ENCODE measurements at regions not wholly inside any gene's neighbourhood (a gene's known extent, or its start where the extent isn't known, plus 50 kb on each side); places are given as distances from the start of the nearest gene placed in this dataset.

GRCh38 chr15:98586066-98586465 lies 62.3 kb upstream of the IGF1R start:
- CTCF ChIA-PET, result interaction anchor here (1.1 to 2.5 kb wide), 3 partner anchors 37 to 67 kb away, joined by 3 to 7 read pairs (median 5); no protein-coding TSS in a partner anchor

GRCh38 chr15:98592136-98592535 lies 56.2 kb upstream of the IGF1R start:
- ChIA-PET POLR2A (no interaction called here), CTCF (interaction anchor here (1.2 kb wide), 1 partner anchor 73 kb away, joined by 5 read pairs; no protein-coding TSS in a partner anchor)
- Histone ChIP-seq H3K4me1 (peaks cover 4% of the 10 kb centered on the region; the same call in 1 of the 3 replicates), H3K9me3 (no peaks in the 10 kb centered on the region), H3K4me3 (no peak overlapping the region), H3K27ac (no peak overlapping the region), H3K4me2 (no peak overlapping the region)
- TF ChIP-seq RAD21 (conservative IDR thresholded peaks at IDR 0.05 in 1 of 2, IDR thresholded peaks at IDR 0.05 in 1 of 2), result no peak
- no peak for TF ChIP-seq E2F6 (IDR thresholded peaks at IDR 0.05; ENCODE audit: borderline replicate concordance, low read depth)
- TF ChIP-seq FOXS1 (CRISPR knock-in tag; IDR thresholded peaks at IDR 0.05), result no peak
- TF ChIP-seq BCL3 (IDR thresholded peaks at IDR 0.05), result no peak
- no peak for TF ChIP-seq CHD4 (IDR thresholded peaks at IDR 0.05; ENCODE audit: borderline replicate concordance)
- no peak for TF ChIP-seq SMC3 (IDR thresholded peaks at IDR 0.05)
- no peak for TF ChIP-seq TP53 (CRISPR knock-in tag; IDR thresholded peaks at IDR 0.05)
- no peak for TF ChIP-seq USF2 (IDR thresholded peaks at IDR 0.05)
- TF ChIP-seq HOXB13 (CRISPR knock-in tag; IDR thresholded peaks at IDR 0.05; ENCODE audit: low read depth), result no peak
- FAIRE-seq (no peak), ATAC-seq (peak in 1 of 2 experiments; percentile 26; a peak in 1 of 6 replicates), DNase-seq (ENCODE audit: low read depth in 1 of 2, low spot score in 1 of 2) (no peak)
- WGBS (ENCODE audit: missing lambda C conversion rate), result 47% methylated on average over 12 of the region's 12 CpGs

More at GRCh38 chr15:98586066-98586465, 62.3 kb upstream of the IGF1R start:
- ATAC-seq (no peak), DNase-seq (ENCODE audit: low read depth in 1 of 2, low spot score in 1 of 2) (no peak), FAIRE-seq (peak; percentile 54)
- Histone ChIP-seq H3K27ac (no peak overlapping the region), H3K4me3 (no peak overlapping the region), H3K4me2 (no peak overlapping the region), H3K4me1 (no peaks in the 10 kb centered on the region), H3K9me3 (no peaks in the 10 kb centered on the region)
- WGBS (ENCODE audit: missing lambda C conversion rate), result 56% methylated on average over 3 of the region's 3 CpGs
- no peak for TF ChIP-seq NPAS2 (CRISPR knock-in tag; IDR thresholded peaks at IDR 0.05; ENCODE audit: borderline replicate concordance)
- POLR2A ChIA-PET, result no interaction called here

GRCh38 chr15:98596131-98596530 lies 52.2 kb upstream of the IGF1R start:
- H3K4me1 ChIP-seq, result peaks cover 13% of the 10 kb centered on the region; the same call in 1 of the 3 replicates
- POLR2A ChIA-PET, result no interaction called here
- no peak overlapping the region for H3K27ac ChIP-seq
- no peak overlapping the region for H3K4me2 ChIP-seq
- CTCF ChIA-PET, result interaction anchor here (0.6 to 1.2 kb wide), 3 partner anchors 14 to 617 kb away, joined by 3 read pairs; no protein-coding TSS in a partner anchor
- no peaks in the 10 kb centered on the region for H3K9me3 ChIP-seq
- H3K4me3 ChIP-seq, result no peak overlapping the region
- FAIRE-seq (no peak), DNase-seq (ENCODE audit: low read depth in 1 of 2, low spot score in 1 of 2) (no peak), ATAC-seq (no peak)
- WGBS (ENCODE audit: missing lambda C conversion rate), result 75% methylated on average over 4 of the region's 4 CpGs
- TF ChIP-seq RFX5 (IDR thresholded peaks at IDR 0.05) (no peak), FOSB (CRISPR knock-in tag; IDR thresholded peaks at IDR 0.05) (no peak), HOXA7 (CRISPR knock-in tag; IDR thresholded peaks at IDR 0.05) (no peak), USF2 (IDR thresholded peaks at IDR 0.05) (no peak), CHD4 (IDR thresholded peaks at IDR 0.05; ENCODE audit: borderline replicate concordance) (no peak), REST (IDR thresholded peaks at IDR 0.05) (no peak), KDM5A (IDR thresholded peaks at IDR 0.05) (no peak), HOXB5 (CRISPR knock-in tag; IDR thresholded peaks at IDR 0.05) (no peak), RCOR1 (IDR thresholded peaks at IDR 0.05; ENCODE audit: low read depth, low read length) (no peak), PBX3 (IDR thresholded peaks at IDR 0.05) (no peak), RNF2 (IDR thresholded peaks at IDR 0.05; ENCODE audit: borderline replicate concordance, low read depth) (no peak)

Measured in A549 (cell line).